GM18868 (cell line): ENCODE measurements at regions not wholly inside any gene's neighbourhood (a gene's known extent, or its start where the extent isn't known, plus 50 kb on each side); places are given as distances from the start of the nearest gene placed in this dataset.
"Not testable (repeated sequence)": the region's sequence is repeated elsewhere in the genome, so short reads cannot be mapped to it uniquely, and the experiment has no call there.

ENCODE experiments used
- ATAC-seq: cut with Tn5 transposase; IDR thresholded peaks from one replicate; pipeline ENCODE4 v1.9.1; 2021; ENCODE audit warnings: mild to moderate bottlenecking, moderate library complexity; ENCODE audit not compliant: unreplicated experiment

- no peak for ATAC-seq
Measured at GRCh38 chr22:22773979-22774604, 113.5 kb upstream of the IGLL5 start.

- ATAC-seq: not testable (repeated sequence)
Measured at GRCh38 chr22:22774762-22775161, 112.9 kb upstream of the IGLL5 start.

- ATAC-seq: no peak
Measured at GRCh38 chr22:22776121-22776520, 111.5 kb upstream of the IGLL5 start.

- ATAC-seq: no peak
Measured at GRCh38 chr22:22779213-22779612, 108.4 kb upstream of the IGLL5 start.

GRCh38 chr22:22783575-22783974 lies 104.0 kb upstream of the IGLL5 start:
- no peak for ATAC-seq

GRCh38 chr22:22784249-22785039 lies 103.2 kb upstream of the IGLL5 start:
- ATAC-seq: no peak

- no peak for ATAC-seq
Measured at GRCh38 chr22:22785316-22786065, 102.1 kb upstream of the IGLL5 start.

- no peak for ATAC-seq
Measured at GRCh38 chr22:22786301-22787115, 101.1 kb upstream of the IGLL5 start.

- no peak for ATAC-seq
Measured at GRCh38 chr22:22787151-22787550, 100.5 kb upstream of the IGLL5 start.

GRCh38 chr22:22787786-22788459 lies 99.7 kb upstream of the IGLL5 start:
- no peak for ATAC-seq

GRCh38 chr22:22788460-22789037 lies 99.1 kb upstream of the IGLL5 start:
- no peak for ATAC-seq

- no peak for ATAC-seq
Measured at GRCh38 chr22:22789233-22789921, 98.2 kb upstream of the IGLL5 start.

- ATAC-seq: no peak
Measured at GRCh38 chr22:22789922-22790845, 97.4 kb upstream of the IGLL5 start.

- no peak for ATAC-seq
Measured at GRCh38 chr22:22791438-22792181, 96.0 kb upstream of the IGLL5 start.

- not testable (repeated sequence) for ATAC-seq
Measured at GRCh38 chr22:22792205-22792786, 95.3 kb upstream of the IGLL5 start.

- not testable (repeated sequence) for ATAC-seq
Measured at GRCh38 chr22:22795639-22796038, 92.0 kb upstream of the IGLL5 start.

GRCh38 chr22:22796724-22797123 lies 90.9 kb upstream of the IGLL5 start:
- no peak for ATAC-seq
